ENCODE measurements at regions not wholly inside any gene's neighbourhood (a gene's known extent, or its start where the extent isn't known, plus 50 kb on each side); places are given as distances from the start of the nearest gene placed in this dataset.

DNA sequence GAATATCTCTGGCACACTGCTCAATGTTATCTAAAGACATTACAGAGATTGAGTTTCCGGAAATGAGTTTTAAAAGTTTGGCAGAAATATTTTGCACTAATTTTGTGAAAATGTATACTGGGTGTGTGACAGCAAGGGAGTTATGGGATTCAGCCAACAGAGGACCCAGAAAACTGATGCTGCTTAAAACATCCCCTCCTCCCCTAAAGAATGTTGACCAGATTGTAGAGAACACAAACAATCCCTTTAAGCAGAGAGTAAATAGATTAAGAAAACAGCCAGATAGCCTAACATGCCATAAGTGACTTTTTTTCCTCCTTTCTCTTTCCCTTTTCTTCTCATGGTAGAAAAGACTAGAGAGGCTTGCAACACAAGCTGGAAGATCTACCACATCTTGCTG lies 928.0 kb upstream of the ALCAM start:
- TF ChIP-seq, protein P1, sequence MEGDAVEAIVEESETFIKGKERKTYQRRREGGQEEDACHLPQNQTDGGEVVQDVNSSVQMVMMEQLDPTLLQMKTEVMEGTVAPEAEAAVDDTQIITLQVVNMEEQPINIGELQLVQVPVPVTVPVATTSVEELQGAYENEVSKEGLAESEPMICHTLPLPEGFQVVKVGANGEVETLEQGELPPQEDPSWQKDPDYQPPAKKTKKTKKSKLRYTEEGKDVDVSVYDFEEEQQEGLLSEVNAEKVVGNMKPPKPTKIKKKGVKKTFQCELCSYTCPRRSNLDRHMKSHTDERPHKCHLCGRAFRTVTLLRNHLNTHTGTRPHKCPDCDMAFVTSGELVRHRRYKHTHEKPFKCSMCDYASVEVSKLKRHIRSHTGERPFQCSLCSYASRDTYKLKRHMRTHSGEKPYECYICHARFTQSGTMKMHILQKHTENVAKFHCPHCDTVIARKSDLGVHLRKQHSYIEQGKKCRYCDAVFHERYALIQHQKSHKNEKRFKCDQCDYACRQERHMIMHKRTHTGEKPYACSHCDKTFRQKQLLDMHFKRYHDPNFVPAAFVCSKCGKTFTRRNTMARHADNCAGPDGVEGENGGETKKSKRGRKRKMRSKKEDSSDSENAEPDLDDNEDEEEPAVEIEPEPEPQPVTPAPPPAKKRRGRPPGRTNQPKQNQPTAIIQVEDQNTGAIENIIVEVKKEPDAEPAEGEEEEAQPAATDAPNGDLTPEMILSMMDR (IDR thresholded peaks at IDR 0.05; ENCODE audit: borderline replicate concordance, extremely low read depth, low read length, poor library complexity, severe bottlenecking): no peak
- no peak for TF ChIP-seq EZH2 (IDR thresholded peaks at IDR 0.05; ENCODE audit: borderline replicate concordance, low read depth, low read length, severe bottlenecking)
